Mesendoderm (in vitro differentiated cells): ENCODE measurements at regions not wholly inside any gene's neighbourhood (a gene's known extent, or its start where the extent isn't known, plus 50 kb on each side); places are given as distances from the start of the nearest gene placed in this dataset.

Experiments
- DNase-seq: peaks from one replicate; pipeline ENCODE4 v3.0.0; 2013
- H2AK5ac ChIP-seq: 2 replicates; pipeline ENCODE4 v1.6.1; 2013; ENCODE audit warnings: low read length, inconsistent platforms
- H2BK120ac ChIP-seq: 2 replicates; pipeline ENCODE4 v1.6.1; 2013; ENCODE audit warnings: low read depth, mild to moderate bottlenecking, low read length, moderate library complexity, mixed read lengths
- H2BK15ac ChIP-seq: replicated peaks from 2 replicates; pipeline ENCODE4 v1.6.1; 2013; ENCODE audit warnings: low read depth, mild to moderate bottlenecking, moderate library complexity
- H2BK5ac ChIP-seq: 2 replicates; pipeline ENCODE4 v1.6.1; 2013; ENCODE audit warnings: low read length, inconsistent platforms
- H3K18ac ChIP-seq: 2 replicates; pipeline ENCODE4 v1.6.1; 2013; ENCODE audit warnings: mild to moderate bottlenecking, low read length, mixed read lengths
- H3K23ac ChIP-seq: one replicate; pipeline ENCODE4 v1.6.1; 2013; ENCODE audit warnings: low read length
- H3K27ac ChIP-seq: 2 replicates; pipeline ENCODE4 v1.5.1; 2013; ENCODE audit warnings: low read depth, mild to moderate bottlenecking, inconsistent platforms, low read length, moderate library complexity
- H3K27me3 ChIP-seq: 2 replicates; pipeline ENCODE4 v1.6.1; 2013; ENCODE audit warnings: low read length, control low read depth, mild to moderate bottlenecking, inconsistent platforms; ENCODE audit not compliant: insufficient read depth, poor library complexity
- H3K36me3 ChIP-seq: 2 replicates; pipeline ENCODE4 v1.6.1; 2013; ENCODE audit warnings: low read length, inconsistent platforms; ENCODE audit not compliant: control insufficient read depth, insufficient read depth
- H3K4ac ChIP-seq: one replicate; pipeline ENCODE4 v1.6.1; 2013; ENCODE audit warnings: low read depth, mild to moderate bottlenecking, low read length, moderate library complexity
- H3K4me1 ChIP-seq: 2 replicates; pipeline ENCODE4 v1.6.1; 2013; ENCODE audit warnings: low read depth, low read length, inconsistent platforms; ENCODE audit not compliant: control insufficient read depth
- H3K4me2 ChIP-seq: 2 replicates; pipeline ENCODE4 v1.6.1; 2013; ENCODE audit warnings: low read length
- H3K4me3 ChIP-seq: 2 replicates; pipeline ENCODE4 v1.5.1; 2013; ENCODE audit warnings: mild to moderate bottlenecking, low read length
- H3K56ac ChIP-seq: one replicate; pipeline ENCODE4 v1.6.1; 2013; ENCODE audit warnings: low read length
- H3K79me1 ChIP-seq: 2 replicates; pipeline ENCODE4 v1.6.1; 2013; ENCODE audit warnings: low read length, inconsistent platforms
- H3K79me2 ChIP-seq: 2 replicates; pipeline ENCODE4 v1.6.1; 2013; ENCODE audit warnings: mild to moderate bottlenecking, low read length; ENCODE audit not compliant: control insufficient read depth, insufficient read depth
- H3K9ac ChIP-seq: 2 replicates; pipeline ENCODE4 v1.6.1; 2013; ENCODE audit warnings: low read length, inconsistent platforms
- H4K5ac ChIP-seq: one replicate; pipeline ENCODE4 v1.6.1; 2013; ENCODE audit warnings: low read length
- H4K8ac ChIP-seq: one replicate; pipeline ENCODE4 v1.6.1; 2013; ENCODE audit warnings: low read depth, mild to moderate bottlenecking, control low read depth, low read length, moderate library complexity
- WGBS: extraction: QIAGEN DNeasy Blood & Tissue Kit; methylation state at CpG from one replicate; pipeline ENCODE4 v1.1.7; 2013; ENCODE audit warnings: low lambda C conversion rate, missing lambda C conversion rate; ENCODE audit not compliant: insufficient coverage; ENCODE audit errors: extremely low coverage; 5-methylcytosine and 5-hydroxymethylcytosine counted together

DNA sequence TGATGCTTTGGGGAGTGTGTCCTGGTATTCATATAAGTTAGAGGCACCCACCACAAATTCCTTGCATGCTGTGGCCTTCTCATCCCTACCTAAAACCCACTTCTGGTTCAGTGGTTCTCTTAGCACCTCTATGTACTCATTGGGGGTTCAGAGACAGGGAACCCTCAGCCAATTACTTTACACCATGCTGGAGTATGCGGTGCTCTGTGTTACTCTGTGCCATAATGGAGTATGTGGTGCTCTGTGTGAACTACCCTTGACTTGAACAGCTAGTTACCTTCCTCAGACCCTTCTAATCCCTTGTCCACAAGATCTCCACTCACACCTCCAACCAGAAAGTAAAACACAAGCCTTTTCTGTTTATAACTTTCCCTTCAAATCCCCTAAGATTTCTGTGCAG lies 172.5 kb upstream of the E2F7 start:
- WGBS: no CpG with 5 or more reads among the region's 1 CpG
- H3K4me3 ChIP-seq: no peak overlapping the region
- H4K5ac ChIP-seq: no peak overlapping the region
- H3K27ac ChIP-seq: no peak overlapping the region
- no peak overlapping the region for H3K56ac ChIP-seq
- H2BK5ac ChIP-seq: no peak overlapping the region
- H3K4ac ChIP-seq: no peak overlapping the region
- H3K4me2 ChIP-seq: no peak overlapping the region
- no peak overlapping the region for H2BK120ac ChIP-seq
- DNase-seq: no peak
- no peak overlapping the region for H2BK15ac ChIP-seq
- H3K9ac ChIP-seq: no peak overlapping the region
- H3K36me3 ChIP-seq: no peaks in the 10 kb centered on the region
- H3K27me3 ChIP-seq: no peaks in the 10 kb centered on the region
- H3K23ac ChIP-seq: no peak overlapping the region
- no peak overlapping the region for H4K8ac ChIP-seq
- H3K18ac ChIP-seq: no peak overlapping the region
- no peak overlapping the region for H2AK5ac ChIP-seq
- no peaks in the 10 kb centered on the region for H3K79me1 ChIP-seq
- no peaks in the 10 kb centered on the region for H3K79me2 ChIP-seq
- H3K4me1 ChIP-seq: no peaks in the 10 kb centered on the region

DNA sequence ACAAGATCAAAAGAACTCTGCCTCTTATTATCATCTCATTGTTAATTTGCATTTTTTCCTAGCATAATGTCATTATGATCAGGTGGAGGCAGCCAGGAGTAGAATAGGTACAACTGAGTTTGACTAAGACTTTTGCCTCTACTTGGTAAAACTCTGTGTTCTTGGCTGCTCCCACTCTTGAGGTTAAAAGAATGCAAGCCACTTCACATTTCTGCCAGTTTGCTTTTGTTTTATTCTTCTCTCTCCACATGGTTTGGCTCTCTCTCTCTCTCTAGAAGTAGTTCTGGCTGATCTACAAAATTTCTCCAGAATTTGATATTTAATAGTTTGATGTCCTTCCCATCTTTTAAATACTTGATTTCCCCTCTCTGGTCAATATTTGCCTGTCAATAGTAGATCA lies 170.7 kb upstream of the E2F7 start:
- Histone ChIP-seq H2BK15ac (no peak overlapping the region), H3K79me1 (no peaks in the 10 kb centered on the region), H3K18ac (no peak overlapping the region), H3K27me3 (no peaks in the 10 kb centered on the region), H2BK120ac (no peak overlapping the region), H4K5ac (no peak overlapping the region), H3K4me3 (no peak overlapping the region), H3K79me2 (no peaks in the 10 kb centered on the region), H3K23ac (no peak overlapping the region), H3K36me3 (no peaks in the 10 kb centered on the region), H3K56ac (no peak overlapping the region), H3K9ac (no peak overlapping the region), H3K4ac (no peak overlapping the region), H2AK5ac (no peak overlapping the region), H3K4me1 (no peaks in the 10 kb centered on the region), H3K4me2 (no peak overlapping the region), H3K27ac (no peak overlapping the region), H4K8ac (no peak overlapping the region), H2BK5ac (no peak overlapping the region)
- DNase-seq: no peak

DNA sequence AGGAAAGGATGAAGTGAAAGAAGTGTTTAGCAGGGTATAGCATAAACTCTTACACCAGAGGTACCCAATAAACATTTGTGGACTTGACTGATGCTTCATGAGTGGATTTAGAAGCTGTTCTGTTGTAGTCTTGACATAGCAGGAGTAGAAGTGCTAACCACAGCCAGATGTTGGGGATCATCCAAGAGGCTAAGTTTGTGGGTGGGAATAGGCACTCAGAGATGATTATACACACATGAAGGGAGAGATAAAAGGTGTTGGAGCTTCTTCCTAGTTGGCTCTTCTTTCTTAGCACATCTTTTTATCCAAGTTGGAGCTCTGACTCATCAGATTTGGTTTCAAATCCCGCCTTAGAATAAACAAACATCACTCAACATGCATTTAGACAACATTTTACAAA lies 166.7 kb upstream of the E2F7 start:
- H3K4me3 ChIP-seq: no peak overlapping the region
- no peak overlapping the region for H3K18ac ChIP-seq
- no peak overlapping the region for H2BK120ac ChIP-seq
- DNase-seq: no peak
- no peak overlapping the region for H2BK15ac ChIP-seq
- H3K4ac ChIP-seq: no peak overlapping the region
- no peaks in the 10 kb centered on the region for H3K27me3 ChIP-seq
- no peak overlapping the region for H4K5ac ChIP-seq
- H3K9ac ChIP-seq: no peak overlapping the region
- no peak overlapping the region for H2BK5ac ChIP-seq
- H3K79me2 ChIP-seq: no peaks in the 10 kb centered on the region
- no peak overlapping the region for H3K27ac ChIP-seq
- H3K4me2 ChIP-seq: no peak overlapping the region
- no CpG with 5 or more reads among the region's 1 CpG for WGBS
- no peak overlapping the region for H4K8ac ChIP-seq
- peaks cover 2% of the 10 kb centered on the region for H3K4me1 ChIP-seq
- no peaks in the 10 kb centered on the region for H3K36me3 ChIP-seq
- H3K56ac ChIP-seq: no peak overlapping the region
- H2AK5ac ChIP-seq: no peak overlapping the region
- no peaks in the 10 kb centered on the region for H3K79me1 ChIP-seq
- no peak overlapping the region for H3K23ac ChIP-seq

- no peak overlapping the region for H4K5ac ChIP-seq
- no peak overlapping the region for H3K23ac ChIP-seq
- peaks cover 2% of the 10 kb centered on the region for H3K4me1 ChIP-seq
- H3K36me3 ChIP-seq: no peaks in the 10 kb centered on the region
- no peaks in the 10 kb centered on the region for H3K79me2 ChIP-seq
- no CpG with 5 or more reads among the region's 5 CpGs for WGBS
- H2BK5ac ChIP-seq: no peak overlapping the region
- DNase-seq: no peak
- no peak overlapping the region for H4K8ac ChIP-seq
- no peaks in the 10 kb centered on the region for H3K27me3 ChIP-seq
- no peak overlapping the region for H3K56ac ChIP-seq
- H2BK120ac ChIP-seq: no peak overlapping the region
- H3K9ac ChIP-seq: no peak overlapping the region
- no peak overlapping the region for H3K4me3 ChIP-seq
- H2BK15ac ChIP-seq: no peak overlapping the region
- H2AK5ac ChIP-seq: no peak overlapping the region
- no peak overlapping the region for H3K27ac ChIP-seq
- H3K18ac ChIP-seq: no peak overlapping the region
- H3K4me2 ChIP-seq: no peak overlapping the region
- H3K4ac ChIP-seq: no peak overlapping the region
- no peaks in the 10 kb centered on the region for H3K79me1 ChIP-seq
Measured at GRCh38 chr12:77231501-77231918, 166.1 kb upstream of the E2F7 start.

GRCh38 chr12:77229640-77230442 lies 164.5 kb upstream of the E2F7 start:
- Histone ChIP-seq H4K5ac (no peak overlapping the region), H3K79me2 (no peaks in the 10 kb centered on the region), H2AK5ac (no peak overlapping the region), H3K79me1 (no peaks in the 10 kb centered on the region), H3K36me3 (no peaks in the 10 kb centered on the region), H2BK15ac (no peak overlapping the region), H3K27ac (no peak overlapping the region), H4K8ac (no peak overlapping the region), H3K4me1 (peaks cover 2% of the 10 kb centered on the region), H3K4me3 (no peak overlapping the region), H3K4me2 (no peak overlapping the region), H2BK120ac (no peak overlapping the region), H3K56ac (no peak overlapping the region), H3K18ac (no peak overlapping the region), H3K4ac (no peak overlapping the region), H2BK5ac (no peak overlapping the region), H3K27me3 (no peaks in the 10 kb centered on the region), H3K23ac (no peak overlapping the region), H3K9ac (no peak overlapping the region)
- peak; percentile 31 for DNase-seq
- no CpG with 5 or more reads among the region's 6 CpGs for WGBS

DNA sequence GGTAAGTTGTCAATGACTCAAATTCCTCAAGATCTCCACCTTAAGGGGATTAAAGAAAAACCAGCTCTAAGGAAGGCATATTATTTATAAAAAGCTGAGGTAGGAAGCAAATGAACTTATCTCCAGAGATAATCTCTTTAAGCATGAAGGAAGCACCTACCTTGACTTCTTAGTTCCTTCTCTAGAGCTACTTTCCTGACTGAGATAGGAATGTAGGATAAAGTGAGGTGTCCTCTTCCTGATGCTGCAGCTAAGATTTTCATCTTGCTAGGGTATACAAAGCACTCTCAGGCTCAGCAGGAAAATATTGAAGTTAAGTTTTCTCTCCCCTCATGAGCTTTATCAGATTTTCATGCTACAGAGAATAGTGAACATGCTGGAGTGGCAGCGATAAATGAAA lies 163.0 kb upstream of the E2F7 start:
- Histone ChIP-seq H4K8ac (no peak overlapping the region), H3K23ac (no peak overlapping the region), H3K4me2 (no peak overlapping the region), H3K79me1 (no peaks in the 10 kb centered on the region), H3K4me1 (peaks cover 2% of the 10 kb centered on the region), H3K27me3 (no peaks in the 10 kb centered on the region), H2BK120ac (no peak overlapping the region), H3K4me3 (no peak overlapping the region), H2AK5ac (no peak overlapping the region), H3K56ac (no peak overlapping the region), H3K27ac (no peak overlapping the region), H3K9ac (no peak overlapping the region), H2BK15ac (no peak overlapping the region), H3K79me2 (no peaks in the 10 kb centered on the region), H3K4ac (no peak overlapping the region), H2BK5ac (no peak overlapping the region), H4K5ac (no peak overlapping the region), H3K18ac (no peak overlapping the region), H3K36me3 (no peaks in the 10 kb centered on the region)
- no CpG with 5 or more reads among the region's 1 CpG for whole genome bisulfite sequencing
- peak; percentile 71 for DNase-seq
